Esophagus (tissue), 2 donors: ENCODE measurements at regions not wholly inside any gene's neighbourhood (a gene's known extent, or its start where the extent isn't known, plus 50 kb on each side); places are given as distances from the start of the nearest gene placed in this dataset.
"Not testable (repeated sequence)": the region's sequence is repeated elsewhere in the genome, so short reads cannot be mapped to it uniquely, and the experiment has no call there.

Experiments
- H3K27ac ChIP-seq, 2 donors: one replicate each; pipeline ENCODE4 v1.5.1; 2013; ENCODE audit warnings: low read depth in 2 of 2, mild to moderate bottlenecking in 2 of 2, inconsistent platforms in 1 of 2, low read length in 1 of 2, moderate library complexity in 1 of 2
- H3K27me3 ChIP-seq, 2 donors: one replicate each; pipeline ENCODE4 v1.6.1; 2013; ENCODE audit warnings: low read length in 2 of 2, control low read depth in 1 of 2, mild to moderate bottlenecking in 1 of 2; ENCODE audit not compliant: insufficient read depth in 2 of 2, control insufficient read depth in 1 of 2
- H3K36me3 ChIP-seq, 2 donors: one replicate each; pipeline ENCODE4 v1.6.1; 2013; ENCODE audit warnings: low read length in 1 of 2; ENCODE audit not compliant: control insufficient read depth in 2 of 2, insufficient read depth in 2 of 2
- H3K4me1 ChIP-seq, 2 donors: one replicate each; pipeline ENCODE4 v1.6.1; 2013; ENCODE audit warnings: low read length in 1 of 2; ENCODE audit not compliant: control insufficient read depth in 2 of 2, insufficient read depth in 2 of 2
- H3K4me3 ChIP-seq, 2 donors: one replicate each; pipeline ENCODE4 v1.5.1; 2013; ENCODE audit warnings: low read length in 2 of 2, mild to moderate bottlenecking in 2 of 2, low read depth in 1 of 2, moderate library complexity in 1 of 2
- H3K9me3 ChIP-seq, 2 donors: one replicate each; pipeline ENCODE4 v1.6.1; 2013; ENCODE audit warnings: mild to moderate bottlenecking in 2 of 2, low read depth in 1 of 2, low read length in 1 of 2, moderate library complexity in 1 of 2; ENCODE audit not compliant: control insufficient read depth in 2 of 2, insufficient read depth in 1 of 2
- WGBS, 2 donors: extraction: QIAGEN DNeasy Blood & Tissue Kit; methylation state at CpG; one replicate each; pipeline ENCODE4 v1.1.7; 2013; 5-methylcytosine and 5-hydroxymethylcytosine counted together
- donor health status: healthy with polysubstance abuse.
- donor health status: Bipolar disorder and iron deficiency.

DNA sequence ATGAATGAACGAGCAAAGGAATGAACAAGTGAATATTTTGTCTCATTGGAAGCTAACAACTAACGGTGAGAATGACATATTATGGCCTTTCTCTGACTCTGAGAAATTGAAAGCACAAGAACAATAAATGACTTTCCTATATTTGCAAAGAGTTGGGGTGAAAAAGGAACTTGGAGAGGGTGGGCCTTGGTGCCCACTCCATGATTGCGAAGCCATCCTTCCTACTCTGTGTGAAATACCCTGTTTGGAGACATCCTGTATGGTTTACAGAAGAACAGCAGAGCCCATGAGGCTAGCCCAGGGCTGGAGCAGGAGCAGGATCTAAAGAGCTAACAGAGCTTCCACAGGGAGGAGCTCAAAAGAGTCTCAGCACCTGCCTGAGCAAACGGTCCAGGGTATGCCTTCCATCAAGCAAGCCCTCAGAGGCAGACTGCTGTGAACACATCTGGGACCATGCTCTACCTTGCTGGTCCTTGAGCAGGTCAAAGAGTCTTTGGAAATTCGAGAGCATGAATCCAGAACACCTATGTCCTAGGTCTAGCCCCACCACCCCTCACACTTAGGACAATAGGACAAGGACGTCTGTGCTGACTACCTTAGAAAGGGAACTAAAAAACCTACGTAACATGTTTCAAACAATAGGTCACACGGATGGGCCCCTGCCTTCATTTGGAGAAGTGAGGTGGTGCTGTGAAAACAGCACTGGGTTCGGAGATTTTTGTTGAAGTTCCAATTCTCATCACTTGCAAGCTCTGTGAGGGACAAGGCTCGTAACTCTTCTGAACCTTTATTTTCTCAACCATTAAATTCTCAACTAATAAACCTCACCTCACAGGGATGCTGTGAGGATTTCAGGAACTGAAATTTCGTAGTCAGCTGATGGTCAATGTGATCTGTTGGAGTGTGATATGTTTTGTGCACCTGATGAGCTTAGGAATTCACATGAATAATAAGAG, 377.4 kb downstream of the RRAGC start:
- no peak overlapping the region for H3K4me3 ChIP-seq
- no peaks in the 10 kb centered on the region for H3K9me3 ChIP-seq
- H3K36me3 ChIP-seq, result no peaks in the 10 kb centered on the region
- H3K27me3 ChIP-seq, result no peaks in the 10 kb centered on the region
- 66 to 77% methylated on average over 11 of the region's 11 CpGs for WGBS, 2 donors
- H3K27ac ChIP-seq, result no peak overlapping the region
- H3K4me1 ChIP-seq, result no peaks in the 10 kb centered on the region

DNA sequence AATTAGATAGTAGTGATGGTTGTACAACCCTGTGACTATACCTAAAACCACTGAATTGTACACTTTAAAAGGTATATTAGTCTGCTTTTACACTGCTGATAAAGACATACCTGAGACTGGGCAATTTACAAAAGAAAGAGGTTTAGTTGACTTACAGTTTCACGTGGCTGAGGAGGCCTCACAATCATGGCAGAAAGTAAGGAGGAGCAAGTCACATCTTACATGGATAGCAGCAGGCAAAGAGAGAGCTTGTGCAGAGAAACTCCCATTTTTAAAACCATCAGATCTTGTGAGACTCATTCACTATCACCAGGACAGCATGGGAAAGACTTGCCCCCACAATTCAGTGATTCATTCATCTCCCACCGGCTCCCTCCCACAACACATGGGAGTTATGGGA, 379.9 kb downstream of the RRAGC start:
- not testable (repeated sequence) for H3K27ac ChIP-seq, H3K4me3 ChIP-seq, H3K9me3 ChIP-seq, H3K27me3 ChIP-seq, H3K36me3 ChIP-seq, H3K4me1 ChIP-seq
- WGBS, 2 donors, result 76 to 91% methylated on average over 2 of the region's 2 CpGs

DNA sequence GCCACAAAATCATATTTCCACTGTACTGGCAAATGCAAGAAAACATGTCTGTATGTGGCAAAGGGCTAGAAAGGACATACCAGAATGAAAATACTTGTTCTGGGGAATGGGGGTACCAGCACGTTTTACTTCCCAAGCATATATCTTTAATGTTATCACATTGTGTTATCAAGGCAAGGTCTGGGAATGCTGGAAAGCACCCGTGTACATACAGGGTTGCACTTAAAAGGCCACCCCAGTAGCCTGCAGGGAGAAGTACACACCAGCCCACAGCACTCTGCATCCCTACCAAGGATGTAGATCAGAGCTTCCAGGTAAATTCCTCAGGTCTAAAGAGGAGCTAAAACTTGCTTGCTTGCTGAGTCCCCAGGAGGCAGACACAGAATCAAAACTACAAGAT, 381.8 kb downstream of the RRAGC start:
- Histone ChIP-seq H3K9me3 (no peaks in the 10 kb centered on the region), H3K36me3 (no peaks in the 10 kb centered on the region), H3K27me3 (no peaks in the 10 kb centered on the region), H3K4me3 (no peak overlapping the region), H3K27ac (no peak overlapping the region), H3K4me1 (no peaks in the 10 kb centered on the region)
- 81 to 87% methylated on average over 2 of the region's 2 CpGs for WGBS, 2 donors

DNA sequence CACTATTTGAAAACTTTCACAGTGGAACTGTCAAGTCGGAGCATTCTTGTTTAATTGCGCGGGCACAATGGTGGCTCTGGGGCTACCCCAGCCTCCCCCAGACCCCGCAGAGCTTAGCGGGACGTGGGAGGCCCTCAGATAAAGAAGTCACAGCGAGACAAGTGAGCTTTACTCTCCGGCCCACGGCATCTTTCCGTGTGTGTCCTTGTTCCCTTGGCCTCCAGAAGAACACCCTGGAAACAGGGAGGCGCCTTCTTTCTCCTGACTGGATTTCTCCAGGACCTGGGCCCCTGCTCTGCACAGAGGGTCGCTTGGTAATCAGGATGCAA, 382.8 kb downstream of the RRAGC start:
- Histone ChIP-seq H3K27ac (no peak overlapping the region), H3K9me3 (no peaks in the 10 kb centered on the region), H3K4me3 (no peak overlapping the region), H3K4me1 (no peaks in the 10 kb centered on the region), H3K36me3 (no peaks in the 10 kb centered on the region), H3K27me3 (no peaks in the 10 kb centered on the region)
- WGBS, 2 donors, result 63 to 79% methylated on average over 12 of the region's 12 CpGs

DNA sequence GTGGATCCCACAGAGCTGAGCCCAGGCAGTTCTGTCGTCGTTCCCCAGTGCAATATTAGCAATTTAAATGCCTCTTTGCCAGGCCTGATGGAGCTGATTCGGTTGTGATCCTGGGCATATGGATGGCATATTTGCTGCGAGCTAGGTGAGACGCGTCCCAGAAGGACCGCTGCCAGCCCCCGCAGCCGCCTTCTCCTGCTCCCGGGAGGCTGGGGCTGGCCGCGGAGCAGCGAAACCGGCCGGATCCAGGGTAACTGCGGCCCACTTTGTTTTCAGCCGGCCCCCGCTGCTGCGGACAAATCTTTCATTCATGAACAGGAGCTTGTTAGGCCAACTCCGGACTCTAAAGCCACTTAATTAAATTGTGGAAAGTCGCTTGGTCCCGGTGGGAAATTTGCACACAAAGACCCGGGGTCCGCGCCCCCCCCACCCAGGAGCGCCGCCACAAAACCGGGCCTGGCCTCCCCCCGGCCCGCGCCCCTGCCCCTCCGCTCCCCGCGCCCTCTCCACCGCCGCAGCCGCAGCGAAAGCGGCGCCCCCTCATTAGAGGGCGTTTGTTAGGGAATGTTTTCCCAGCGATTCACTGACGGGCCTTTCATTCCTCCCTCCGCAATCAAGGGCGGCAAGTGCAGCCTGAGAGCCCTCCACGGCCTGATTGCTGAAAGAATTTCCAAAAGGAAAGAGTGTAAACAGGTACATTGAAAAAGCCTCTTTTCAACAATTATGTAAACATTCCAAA, 383.3 kb downstream of the RRAGC start:
- Histone ChIP-seq H3K27ac (no peak overlapping the region), H3K4me3 (peak overlapping the region in 1 of 2 donors; percentile 21), H3K9me3 (no peaks in the 10 kb centered on the region), H3K27me3 (no peaks in the 10 kb centered on the region), H3K4me1 (no peaks in the 10 kb centered on the region), H3K36me3 (no peaks in the 10 kb centered on the region)
- WGBS, 2 donors, result 9 to 12% methylated on average over 37 to 46 of the region's 46 CpGs

DNA sequence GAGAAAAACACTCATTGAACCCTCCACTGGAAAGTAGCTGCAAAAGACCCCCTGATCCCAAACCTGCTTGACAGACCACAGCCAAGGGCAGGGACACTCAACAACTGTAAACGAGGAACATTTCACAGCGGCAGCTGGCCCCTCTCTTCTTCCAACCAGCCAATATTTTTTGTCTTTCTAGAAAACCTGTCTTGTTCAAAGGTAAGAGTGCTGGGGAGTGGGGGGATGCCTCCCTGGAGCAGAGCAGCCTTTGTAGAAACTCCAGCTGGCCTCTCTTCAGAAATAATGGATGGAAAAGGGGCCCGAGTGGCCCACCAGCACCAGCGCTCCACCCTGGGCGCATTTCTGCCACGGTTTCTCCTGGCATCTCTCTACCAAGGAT, 384.0 kb downstream of the RRAGC start:
- H3K27ac ChIP-seq, result no peak overlapping the region
- 79 to 82% methylated on average over 6 of the region's 6 CpGs for WGBS, 2 donors

DNA sequence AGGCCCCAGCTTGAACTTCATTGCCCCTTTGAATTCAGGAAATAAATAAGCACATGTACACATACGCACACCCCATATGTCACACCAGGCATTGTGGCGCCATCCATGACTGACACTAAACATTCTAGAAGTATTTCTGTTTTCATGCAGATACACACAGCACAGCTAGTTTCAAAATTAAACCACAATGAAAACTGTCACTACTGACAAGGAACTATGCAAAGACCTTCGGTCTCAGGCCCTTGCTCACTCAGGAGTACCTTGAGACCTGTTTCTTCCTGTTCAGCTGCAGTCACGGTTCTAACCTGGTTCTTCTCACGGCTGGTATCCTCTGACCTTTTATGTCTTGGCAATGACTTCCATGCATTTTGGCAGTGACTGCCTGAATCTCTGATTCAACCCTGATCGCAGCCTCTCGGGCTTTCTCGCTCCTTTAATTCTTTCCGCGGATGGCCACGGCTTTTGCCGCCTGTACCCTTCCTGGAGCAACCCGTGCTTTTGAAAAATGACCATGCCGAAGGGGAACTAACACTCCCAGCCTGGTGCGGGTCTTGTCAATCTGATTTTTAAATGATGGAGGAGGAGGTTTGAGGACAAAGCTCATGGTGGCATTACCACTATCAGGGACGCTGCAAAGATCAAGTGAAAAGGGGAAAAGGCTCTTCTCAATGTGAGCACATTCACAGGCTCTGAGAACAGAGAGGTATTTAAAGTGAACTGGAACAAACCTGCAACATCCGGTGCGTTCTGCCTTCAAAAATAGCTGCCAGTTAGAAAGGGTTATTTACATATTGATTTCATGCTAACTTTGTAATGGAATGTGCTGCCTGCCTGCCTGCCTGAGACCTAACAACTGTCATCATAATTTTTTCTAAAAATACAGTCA, 384.6 kb downstream of the RRAGC start:
- Histone ChIP-seq H3K9me3 (no peaks in the 10 kb centered on the region), H3K4me1 (no peaks in the 10 kb centered on the region), H3K27me3 (no peaks in the 10 kb centered on the region), H3K27ac (no peak overlapping the region), H3K4me3 (no peak overlapping the region), H3K36me3 (no peaks in the 10 kb centered on the region)
- 42 to 47% methylated on average over 18 of the region's 18 CpGs for WGBS, 2 donors

More for the DNA sequence above, 384.0 kb downstream of the RRAGC start:
- no peaks in the 10 kb centered on the region for H3K27me3 ChIP-seq
- no peak overlapping the region for H3K4me3 ChIP-seq
- H3K4me1 ChIP-seq, result no peaks in the 10 kb centered on the region
- no peaks in the 10 kb centered on the region for H3K9me3 ChIP-seq
- H3K36me3 ChIP-seq, result no peaks in the 10 kb centered on the region

DNA sequence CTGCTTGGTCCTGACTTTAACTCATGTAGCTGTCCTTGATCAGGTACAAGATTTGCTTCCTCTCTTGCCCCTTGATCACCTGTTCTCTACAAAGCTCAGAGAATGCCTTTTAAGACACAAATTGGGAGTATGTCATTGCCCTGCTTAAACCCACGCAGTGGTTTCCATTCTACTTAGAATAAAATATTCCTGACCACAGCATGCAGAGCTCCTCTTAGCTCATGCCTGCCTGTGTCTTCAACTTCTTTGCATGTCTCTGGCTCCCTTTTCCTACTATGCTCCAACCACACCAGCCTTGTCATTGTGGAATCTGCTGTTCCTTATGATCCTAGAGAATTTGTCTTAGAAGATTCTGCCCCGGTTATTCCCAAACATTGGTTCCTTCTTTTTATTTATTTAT, 393.1 kb downstream of the RRAGC start:
- H3K4me1 ChIP-seq, result no peaks in the 10 kb centered on the region
- H3K27me3 ChIP-seq, result no peaks in the 10 kb centered on the region
- H3K27ac ChIP-seq, result no peak overlapping the region
- WGBS, 2 donors, result 81 to 86% methylated on average over 2 of the region's 2 CpGs
- no peaks in the 10 kb centered on the region for H3K36me3 ChIP-seq
- H3K9me3 ChIP-seq, result no peaks in the 10 kb centered on the region
- H3K4me3 ChIP-seq, result no peak overlapping the region

DNA sequence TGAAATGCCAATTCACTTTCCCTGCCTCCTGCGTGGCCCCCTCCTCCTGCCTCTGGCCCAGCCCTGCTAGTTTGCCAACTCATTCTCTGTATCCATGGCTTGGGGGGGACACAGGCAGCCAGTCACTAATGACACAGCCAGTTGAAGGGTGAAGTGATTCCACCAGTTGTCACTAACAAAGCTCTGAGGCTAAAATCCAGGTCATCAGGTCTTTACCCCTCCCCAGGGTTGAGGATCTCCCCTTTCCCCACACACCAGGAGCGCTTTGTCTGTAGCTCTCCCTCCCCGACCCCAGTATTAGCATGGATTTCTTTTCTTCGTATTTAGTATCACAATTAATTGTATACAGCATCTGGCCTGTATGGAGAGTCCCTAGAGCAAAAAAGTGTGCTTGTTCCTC, 394.1 kb downstream of the RRAGC start:
- Histone ChIP-seq H3K4me1 (no peaks in the 10 kb centered on the region), H3K36me3 (no peaks in the 10 kb centered on the region), H3K4me3 (no peak overlapping the region), H3K27ac (no peak overlapping the region), H3K9me3 (no peaks in the 10 kb centered on the region), H3K27me3 (no peaks in the 10 kb centered on the region)
- 71 to 87% methylated on average over 4 of the region's 4 CpGs for WGBS, 2 donors
